ENCODE measurements at regions not wholly inside any gene's neighbourhood (a gene's known extent, or its start where the extent isn't known, plus 50 kb on each side); places are given as distances from the start of the nearest gene placed in this dataset.
"Not testable (repeated sequence)": the region's sequence is repeated elsewhere in the genome, so short reads cannot be mapped to it uniquely, and the experiment has no call there.

DNA sequence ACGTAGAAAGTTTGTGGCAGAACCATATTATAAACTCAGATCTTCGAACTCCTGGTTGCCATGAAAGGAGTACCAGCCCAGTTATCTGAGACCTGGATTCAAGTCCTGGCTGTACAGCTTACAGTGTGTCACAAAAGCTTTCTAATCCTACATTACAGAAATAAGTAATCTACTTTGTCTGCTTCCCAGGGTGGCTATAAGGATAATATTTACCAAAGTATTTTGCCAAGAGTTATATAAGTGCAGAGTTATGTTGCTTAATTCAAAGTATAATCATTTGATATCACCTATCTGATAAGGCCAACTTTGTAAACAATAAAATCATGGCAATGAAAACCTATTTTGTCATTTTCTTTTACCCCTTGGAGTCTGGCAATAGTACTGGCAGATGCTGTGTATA, 381.6 kb downstream of the NDFIP2 start:
- DNase-seq: no peak

DNA sequence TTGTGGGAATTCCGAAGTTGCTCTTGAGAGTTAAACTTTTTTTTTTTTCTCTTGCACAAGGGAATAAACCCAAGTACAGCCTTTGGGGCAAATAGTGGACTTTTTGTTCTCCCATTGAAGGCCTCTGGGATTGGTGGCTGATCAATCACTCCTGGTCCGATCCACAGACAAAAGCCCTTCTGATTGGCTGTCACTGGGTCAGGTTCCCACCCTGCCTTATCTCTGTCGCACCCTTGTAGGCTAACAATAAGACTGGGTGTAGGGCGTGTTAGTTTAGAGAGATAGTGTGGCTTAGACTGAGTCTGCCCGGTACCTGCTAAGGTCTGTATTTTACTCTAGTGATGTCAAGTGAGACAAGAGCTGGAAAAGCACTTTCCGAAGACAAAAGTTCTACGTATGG, 380.8 kb downstream of the NDFIP2 start:
- DNase-seq: no peak

DNA sequence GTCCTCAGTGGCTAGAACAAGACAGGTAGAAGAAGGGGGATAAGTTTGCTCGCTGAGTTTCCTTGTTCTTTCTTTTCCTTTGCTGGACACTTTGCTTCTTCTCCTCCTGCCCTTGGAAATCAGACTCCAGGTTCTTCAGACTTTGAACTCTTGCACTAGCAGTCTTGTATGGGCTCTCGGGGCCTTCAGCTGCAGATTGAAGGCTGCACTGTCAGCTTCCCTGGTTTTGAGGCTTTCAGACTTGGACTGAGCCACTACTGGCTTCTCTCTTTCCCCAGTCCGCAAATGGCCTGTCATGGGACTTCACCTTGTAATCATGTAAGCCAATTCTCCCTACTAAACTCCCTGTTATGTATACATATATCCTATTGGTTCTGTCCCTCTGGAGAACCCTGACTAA, 379.8 kb downstream of the NDFIP2 start:
- no peak for DNase-seq

DNA sequence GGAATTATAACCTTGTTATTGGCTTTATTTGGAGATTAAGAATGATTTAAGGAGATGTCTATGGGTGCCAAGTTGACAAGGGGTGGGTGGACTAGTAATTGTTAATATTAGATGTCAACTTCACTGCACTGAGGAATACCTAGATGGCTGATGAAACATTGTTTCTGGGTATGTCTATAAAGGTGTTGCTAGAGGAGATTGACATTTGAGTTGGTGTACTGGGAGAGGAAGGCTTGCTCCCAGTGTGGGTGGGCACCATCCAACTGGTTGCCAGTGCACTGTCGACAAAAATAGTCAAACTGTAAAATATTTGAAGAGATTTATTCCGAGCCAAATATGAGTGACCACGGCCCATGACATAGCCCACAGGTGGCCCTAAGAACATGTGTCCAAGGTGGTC, 378.8 kb downstream of the NDFIP2 start:
- no peak for DNase-seq

DNA sequence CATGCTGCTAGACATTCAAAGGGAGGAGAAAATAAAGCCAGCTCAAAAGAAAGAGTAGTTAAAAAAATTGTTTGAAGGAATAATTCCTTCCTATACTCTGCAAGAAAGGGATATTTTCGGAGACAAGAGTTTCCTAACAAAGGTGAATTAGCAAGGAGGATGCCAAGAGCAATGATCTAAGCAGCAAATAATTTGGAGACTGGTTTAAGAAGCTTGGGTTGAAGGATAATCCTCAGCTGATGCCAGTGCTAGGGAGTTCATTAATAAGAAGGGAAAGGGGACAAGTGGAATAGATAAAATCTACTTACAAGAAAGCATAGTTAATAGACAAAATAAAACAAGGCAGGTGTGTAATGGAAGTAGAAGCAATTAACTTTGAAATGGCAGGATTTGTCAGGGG, 372.3 kb downstream of the NDFIP2 start:
- DNase-seq: no peak

DNA sequence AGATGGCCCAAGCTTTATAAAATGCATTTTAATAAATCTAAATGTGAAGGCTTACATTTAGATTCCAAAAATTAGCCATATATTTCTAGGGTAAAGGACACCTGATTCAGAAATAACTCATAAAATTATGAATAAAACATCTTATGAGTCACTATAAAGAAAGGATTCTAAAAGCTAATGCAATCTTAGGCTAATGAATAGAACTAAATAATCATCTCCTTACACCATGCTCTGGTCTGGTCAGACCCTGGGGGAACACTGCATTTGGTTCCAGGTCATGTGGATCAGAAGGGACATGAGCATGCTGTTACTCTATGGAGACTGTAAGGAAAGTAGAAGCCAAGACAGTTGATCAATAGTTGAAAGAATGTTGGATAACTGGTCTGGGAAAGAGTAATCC, 370.4 kb downstream of the NDFIP2 start:
- no peak for DNase-seq

DNA sequence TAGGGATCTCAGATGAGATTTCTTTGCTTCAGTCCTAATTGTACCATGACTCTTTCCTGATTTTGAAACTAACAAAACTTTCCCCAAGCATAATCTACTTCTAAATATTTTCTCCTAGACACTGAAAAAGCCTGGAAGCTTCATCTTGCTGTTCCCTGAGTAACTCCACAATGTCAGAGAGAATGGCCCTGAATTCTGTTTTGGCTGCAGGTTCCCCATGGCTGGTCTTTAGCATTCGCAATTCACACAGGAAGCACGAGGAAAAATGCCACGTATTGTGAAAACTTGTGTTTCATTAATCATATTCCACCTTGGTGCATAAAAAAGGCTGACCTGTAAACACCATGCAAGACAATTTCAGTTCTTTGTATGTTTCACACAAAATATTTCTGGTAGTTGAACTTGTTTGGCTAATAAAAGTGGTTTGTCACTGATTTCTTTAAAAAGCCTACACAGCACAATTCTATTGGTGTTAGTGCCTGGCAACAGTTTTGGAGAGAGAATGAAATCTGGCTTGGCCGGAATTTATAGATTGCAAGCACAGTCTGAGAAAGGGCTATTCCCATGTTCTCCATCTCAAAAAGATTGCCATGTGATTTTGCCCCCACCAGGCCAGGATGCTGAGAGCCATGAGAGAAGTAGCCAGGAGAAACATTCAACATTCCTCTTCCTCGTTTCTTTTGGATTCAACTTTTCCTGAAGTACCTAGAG, 367.1 kb downstream of the NDFIP2 start:
- no peak for DNase-seq

DNA sequence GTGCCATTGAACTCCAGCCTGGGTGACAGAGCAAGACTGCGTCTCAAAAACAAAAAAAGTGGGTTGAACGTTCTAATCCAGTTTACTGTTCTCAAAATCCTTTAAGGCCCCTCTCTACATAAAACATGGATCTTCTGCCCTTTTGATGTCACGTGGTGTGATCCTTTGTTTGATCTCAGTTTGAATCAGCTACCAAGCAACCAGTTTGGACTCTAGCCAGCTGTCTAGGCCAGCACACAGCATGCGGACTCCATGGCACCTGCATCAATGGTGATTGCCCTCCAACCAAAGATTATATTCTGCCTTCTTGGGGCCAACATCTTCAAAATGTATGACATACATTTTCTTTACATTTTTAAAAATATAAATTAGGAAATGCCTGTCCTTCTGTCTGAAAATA, 365.4 kb downstream of the NDFIP2 start:
- peak; percentile 35 for DNase-seq

DNA sequence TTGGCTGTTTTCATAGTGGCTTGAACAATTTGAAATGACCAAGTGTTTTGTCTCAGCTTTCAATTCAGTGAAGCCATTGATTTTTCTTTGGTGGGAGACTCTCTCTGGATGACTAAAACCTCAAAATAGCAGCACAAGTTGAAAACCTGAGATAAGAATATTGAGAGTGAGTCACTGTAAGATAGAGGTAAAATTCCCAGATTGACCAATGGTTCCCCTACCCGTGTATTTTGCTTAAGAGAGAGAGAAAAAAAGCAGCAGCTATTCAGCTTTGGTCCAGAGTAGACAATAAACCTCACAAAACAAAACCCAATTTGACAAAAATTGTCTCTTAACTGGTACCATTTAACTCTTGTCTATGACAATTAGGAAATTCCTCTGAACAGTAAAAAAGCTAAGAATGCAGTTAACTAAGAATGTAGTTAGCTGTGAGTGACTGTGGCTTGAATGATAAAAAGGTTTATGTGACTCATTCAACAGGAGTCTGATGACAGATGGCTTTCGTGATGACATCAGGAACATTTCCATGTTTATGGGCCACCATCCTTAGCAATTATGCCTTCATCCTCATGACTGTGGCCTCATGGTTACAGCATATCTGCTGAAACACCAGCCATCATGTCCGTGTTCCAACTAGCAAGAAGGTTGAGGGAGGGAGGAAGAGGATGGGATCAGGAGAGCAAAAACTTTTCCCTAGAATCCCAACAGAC, 356.9 kb downstream of the NDFIP2 start:
- peak; percentile 13 for DNase-seq

DNA sequence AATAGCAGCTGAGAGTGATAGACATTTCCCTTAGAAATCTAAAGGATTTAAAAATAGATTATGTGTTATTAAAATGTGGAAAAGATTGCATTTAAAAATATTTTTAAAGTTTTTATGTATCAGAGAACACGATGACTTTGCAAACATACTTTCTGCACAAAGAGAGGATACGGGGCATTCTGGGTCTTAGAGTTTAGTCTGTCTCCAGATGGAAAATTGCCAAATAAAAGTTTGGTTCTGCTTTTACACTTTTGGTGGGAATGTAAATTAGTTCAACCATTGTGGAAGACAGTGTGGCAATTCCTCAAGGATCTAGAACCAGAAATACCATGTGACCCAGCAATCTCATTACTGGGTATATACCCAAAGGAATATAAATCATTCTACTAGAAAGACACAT, 355.2 kb downstream of the NDFIP2 start:
- not testable (repeated sequence) for DNase-seq

DNA sequence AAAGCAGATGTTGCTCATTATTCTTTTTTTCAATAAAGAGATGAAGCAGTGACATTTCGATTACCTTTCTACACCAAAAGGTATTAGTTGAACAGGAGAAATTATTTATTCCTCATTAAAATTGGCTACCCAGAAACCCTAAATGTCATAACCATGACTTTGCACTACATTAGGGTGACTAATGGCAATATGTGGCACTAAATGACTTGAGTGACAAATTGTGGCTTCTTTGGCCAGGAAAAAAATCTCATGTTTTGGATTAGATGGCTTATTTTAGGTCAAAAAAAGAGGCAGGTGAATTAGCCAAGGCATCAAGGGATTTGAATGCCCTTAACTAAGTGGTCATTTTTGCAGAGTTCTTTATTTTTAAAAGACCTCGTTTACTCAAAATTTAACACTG, 353.9 kb downstream of the NDFIP2 start:
- no peak for DNase-seq

DNA sequence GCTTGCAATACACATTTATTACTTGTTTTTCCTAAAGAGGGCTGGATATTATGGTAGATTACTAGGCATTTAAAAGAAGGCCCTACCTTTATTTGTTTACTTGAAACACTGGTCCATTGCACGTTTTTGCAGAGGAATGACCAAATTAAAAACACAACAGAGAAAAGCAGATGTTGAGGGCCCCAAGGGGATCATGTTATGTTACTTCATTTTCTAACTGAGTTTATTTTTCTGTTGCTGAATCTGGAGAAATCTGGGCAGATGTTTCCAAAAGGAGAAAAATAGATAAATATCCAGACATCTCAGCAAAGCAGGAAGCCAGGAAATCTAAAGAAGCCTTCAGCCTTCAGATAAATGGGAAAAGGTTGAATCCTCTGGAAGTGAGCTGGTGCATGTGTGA, 353.0 kb downstream of the NDFIP2 start:
- DNase-seq: no peak

DNA sequence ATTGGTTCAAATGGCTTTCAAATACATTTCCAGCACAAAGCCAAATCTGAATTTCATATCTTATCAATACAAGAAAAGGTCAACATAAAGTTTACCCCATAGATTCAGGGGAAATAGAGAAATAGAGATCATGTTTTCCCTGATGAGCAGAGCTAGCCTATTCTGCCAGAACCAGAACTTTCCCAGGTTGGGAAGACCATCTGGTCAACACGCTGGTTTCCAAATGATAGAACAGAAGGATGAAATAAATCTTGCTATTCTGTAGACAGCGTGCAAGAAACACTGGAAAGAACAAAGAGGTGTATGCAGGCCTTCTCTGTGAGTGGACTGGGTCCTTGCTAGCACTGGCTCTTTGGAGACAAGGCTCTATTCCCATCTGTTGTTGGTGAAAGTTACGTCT, 350.6 kb downstream of the NDFIP2 start:
- DNase-seq: no peak

DNA sequence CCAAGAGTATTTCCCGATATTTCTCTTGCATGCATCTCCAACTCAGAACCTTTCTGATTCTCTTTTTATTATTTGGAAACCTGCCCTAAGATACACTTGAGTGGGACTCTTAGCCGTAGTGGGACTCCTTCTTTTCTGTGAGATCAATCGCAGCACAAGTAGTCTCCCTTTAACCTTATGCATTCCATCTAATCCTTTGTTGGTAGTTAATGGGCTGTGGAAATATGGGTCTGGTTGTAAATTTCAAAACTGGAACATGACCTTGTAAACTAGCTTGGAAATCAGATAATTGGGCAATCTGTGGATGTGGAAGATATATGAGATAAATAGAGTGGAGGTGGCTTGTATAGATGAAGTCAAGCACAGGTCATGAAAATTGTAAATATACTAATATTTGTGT, 350.0 kb downstream of the NDFIP2 start:
- no peak for DNase-seq

DNA sequence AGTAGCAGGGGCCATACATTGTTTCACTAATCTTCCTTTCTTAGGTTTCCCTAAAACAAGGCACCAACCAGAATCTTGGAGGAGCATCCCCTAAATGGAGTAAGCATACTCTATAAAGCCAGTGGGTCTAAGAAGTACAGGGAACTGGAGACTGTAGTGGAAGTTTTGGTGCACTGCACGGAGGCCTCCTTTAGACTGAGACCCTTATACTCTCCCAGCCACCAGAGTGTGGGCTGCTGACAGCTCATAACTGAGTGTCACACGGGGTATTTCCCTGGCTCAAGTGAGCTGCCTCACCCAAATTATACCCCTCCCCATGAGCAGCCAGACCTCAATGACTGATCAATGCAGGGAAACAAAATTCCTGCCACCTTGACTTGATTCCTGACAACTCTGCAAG, 349.5 kb downstream of the NDFIP2 start:
- DNase-seq: no peak

DNA sequence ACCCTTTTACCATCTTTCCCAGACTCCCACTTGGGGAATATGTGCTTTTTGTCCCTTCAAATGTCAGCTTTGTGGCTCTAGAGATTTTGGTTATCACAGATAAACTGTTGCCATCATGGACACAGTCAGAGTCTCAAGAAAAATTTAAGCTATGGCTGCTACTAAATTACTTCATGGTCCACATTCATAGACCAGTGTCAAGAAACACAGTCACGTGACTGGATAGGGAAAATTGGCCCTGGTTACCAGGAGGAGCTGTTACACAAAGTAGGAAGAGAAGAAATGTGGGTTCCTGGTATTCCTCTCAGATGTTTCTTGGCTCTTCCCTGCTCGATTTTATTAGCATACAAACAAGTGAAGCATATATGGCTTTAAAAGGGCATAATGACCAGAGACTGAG, 348.9 kb downstream of the NDFIP2 start:
- no peak for DNase-seq

DNA sequence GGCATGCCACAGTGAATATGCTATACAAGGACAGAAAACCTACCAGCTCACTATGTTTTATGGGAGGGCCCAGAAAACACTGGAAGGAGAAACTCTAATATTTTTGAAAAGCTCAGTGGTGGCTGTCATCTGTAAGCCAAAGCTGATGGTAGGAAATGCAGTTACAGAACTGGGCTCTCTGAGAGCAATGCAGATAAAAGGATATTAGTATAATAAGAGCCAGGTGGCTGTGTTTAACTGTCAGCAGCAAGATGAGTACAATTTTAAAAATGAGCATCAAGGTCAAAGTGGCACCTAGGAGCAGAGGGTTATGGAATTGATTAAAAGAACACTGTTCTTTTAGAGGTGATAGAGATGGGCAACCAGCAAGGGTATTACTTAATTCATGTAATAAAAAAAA, 345.0 kb downstream of the NDFIP2 start:
- DNase-seq: no peak

DNA sequence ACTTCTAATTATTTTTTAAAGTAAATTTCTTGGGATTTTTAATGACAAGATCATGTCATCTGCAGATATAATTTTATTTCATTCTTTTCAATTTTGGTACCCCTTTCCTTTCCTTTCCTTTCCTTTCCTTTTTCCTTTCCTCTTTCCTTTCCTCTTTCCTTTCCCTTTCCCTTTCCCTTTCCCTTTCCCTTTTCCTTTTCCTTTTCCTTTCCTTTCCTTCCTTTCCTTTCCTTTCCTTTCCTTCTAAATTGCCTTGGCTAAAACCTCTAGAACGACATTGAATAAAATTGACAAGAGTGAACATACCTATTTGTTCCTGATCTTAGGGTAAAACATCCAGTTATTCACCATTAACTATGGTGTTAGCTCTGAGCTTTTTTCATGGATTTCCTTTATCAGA, 334.1 kb downstream of the NDFIP2 start:
- DNase-seq: no peak

DNA sequence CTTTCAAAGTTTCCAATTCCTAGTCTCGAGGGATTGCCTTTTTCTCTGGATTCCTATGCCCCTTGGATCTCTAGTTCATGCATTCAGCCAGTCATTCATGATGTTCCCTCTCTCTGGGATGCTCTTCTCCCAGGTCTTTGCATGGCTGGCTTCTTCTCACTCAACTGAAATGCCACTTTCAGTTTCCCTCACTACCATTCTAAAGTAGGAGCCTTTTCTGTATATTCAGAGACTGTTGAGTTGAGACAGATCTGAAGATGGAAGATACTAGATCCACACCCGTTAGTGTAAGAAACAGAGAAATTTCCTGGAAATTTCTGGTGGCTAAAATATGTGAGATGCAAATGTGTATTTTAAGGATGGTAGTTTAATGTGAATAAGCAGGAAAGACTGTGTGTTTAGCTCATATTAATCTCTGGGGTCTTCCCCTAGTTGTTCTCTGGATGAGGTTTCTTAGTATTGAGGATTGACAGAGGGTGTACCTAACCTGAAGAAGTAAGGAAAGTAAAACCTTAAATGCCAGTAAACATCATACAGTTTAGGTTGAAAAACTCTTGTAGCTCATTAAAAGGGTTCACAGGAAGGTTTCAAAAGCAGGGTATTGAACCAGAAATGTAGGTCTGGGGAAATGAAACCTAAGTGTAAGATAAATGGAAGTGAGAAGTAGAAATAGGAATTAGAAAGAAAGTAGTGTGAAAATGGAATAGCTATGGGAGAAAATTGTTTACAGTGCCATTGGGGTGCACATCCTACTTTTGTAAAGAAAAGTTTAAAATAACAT, 331.3 kb downstream of the NDFIP2 start:
- no peak for DNase-seq

DNA sequence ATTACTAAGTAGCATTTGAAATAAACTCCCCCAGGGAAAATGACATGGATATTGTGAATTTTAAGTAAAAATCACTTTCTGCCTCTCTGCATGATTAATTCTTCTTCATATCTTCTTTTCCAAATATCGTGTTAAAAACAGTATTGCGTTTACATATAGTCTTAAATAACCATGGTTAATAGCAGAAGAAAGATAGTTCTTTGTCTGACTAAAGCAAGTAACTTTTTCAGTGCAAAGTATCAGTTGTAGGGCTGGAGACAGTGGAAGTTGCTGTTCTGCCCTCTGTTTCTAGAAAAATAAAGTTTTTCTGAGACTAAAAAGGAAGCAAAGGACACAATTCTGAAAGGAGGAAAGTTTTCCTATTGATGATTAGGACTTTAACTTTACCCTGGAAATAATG, 330.2 kb downstream of the NDFIP2 start:
- no peak for DNase-seq

DNA sequence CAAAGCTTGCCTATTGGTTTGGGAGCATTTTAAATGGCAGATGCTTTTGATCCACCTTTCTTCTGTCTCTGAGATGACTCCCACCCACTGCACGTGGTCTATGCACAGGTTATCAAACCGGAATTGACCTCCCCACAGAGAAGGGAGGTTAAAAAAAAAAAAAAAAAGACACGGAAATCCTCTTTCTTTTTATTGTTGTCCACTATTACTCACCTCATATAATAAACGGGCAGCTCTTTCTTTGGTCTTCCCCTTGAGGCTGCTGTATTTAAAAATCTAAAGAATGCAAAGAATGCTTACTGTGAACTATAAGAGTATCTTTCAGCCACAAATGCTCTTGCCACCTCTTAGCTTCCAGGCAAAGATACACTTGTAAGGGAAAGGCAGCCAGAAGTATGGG, 329.7 kb downstream of the NDFIP2 start:
- DNase-seq: peak; percentile 72

DNA sequence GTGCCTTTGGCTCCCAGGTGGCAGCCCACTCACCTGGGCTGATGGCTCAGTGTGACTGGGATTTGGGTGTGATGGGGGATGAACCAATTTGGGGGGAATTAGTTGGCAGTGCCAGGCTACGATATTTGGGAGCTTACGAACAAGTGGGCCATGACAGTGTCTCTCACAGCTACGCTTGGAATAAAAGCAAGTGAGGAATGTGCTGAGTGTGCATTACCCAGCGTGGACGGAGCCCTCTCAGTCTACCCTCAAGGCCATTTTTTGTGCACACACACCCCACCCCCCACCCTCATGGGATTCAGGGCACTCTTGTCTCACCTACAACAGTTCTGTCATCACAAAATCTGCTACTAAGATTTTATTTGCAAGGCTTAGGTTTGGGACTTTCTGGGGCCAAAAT, 329.1 kb downstream of the NDFIP2 start:
- DNase-seq: no peak

DNA sequence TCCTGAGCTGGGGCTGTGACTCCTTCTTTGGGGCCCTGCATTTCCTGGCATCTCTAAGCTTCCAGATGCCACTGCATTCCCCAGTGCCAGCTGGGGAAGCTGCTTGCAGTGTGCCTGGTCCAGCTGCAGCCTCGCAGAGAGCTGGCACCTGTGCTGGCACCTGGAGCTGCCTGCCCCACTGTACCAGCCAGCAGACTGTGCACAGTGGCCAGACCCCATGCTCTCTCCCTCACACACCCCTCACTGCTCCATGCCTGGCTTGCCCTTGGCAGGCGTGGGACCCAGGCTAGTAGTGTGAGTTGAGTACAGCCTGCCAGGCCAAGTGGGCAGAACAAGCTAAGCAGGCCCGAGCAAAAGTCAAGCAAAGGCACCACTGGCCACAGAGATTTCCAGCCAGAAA, 327.5 kb downstream of the NDFIP2 start:
- no peak for DNase-seq

DNA sequence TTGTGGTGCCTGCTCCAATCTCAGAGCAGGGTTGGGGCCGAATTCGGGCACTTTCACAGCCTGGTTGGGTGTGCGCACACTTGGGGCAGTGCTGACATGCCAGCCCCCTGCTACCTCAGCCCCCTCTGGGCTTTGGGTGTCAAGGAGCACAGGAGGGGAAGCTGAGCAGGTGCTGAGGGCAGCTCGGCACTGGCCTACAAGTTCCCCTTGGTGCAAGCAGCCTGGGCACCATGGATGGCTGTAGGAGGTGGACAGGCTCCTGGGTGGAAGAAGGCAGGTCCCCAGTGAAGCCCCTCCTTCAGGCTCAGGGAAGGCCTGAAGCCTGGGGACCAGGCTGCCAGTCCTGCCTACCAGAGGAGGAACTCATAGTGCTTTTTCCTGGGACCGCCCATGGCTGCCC, 326.6 kb downstream of the NDFIP2 start:
- no peak for DNase-seq
